Bronchial epithelial cell (primary cell): ENCODE measurements at regions not wholly inside any gene's neighbourhood (a gene's known extent, or its start where the extent isn't known, plus 50 kb on each side); places are given as distances from the start of the nearest gene placed in this dataset.

Experiments
- DNase-seq: peaks from one replicate; pipeline ENCODE4 v3.0.0-alpha.2; 2010; ENCODE audit warnings: low read depth
- FAIRE-seq: peaks from 2 replicates; lab custom pipeline; 2011; peaks lifted over from hg19 to GRCh38; lab: Jason Lieb, UNC
- H3K27me3 ChIP-seq: 2 replicates; pipeline ENCODE4 v1.5.1; 2011; ENCODE audit warnings: low read length; ENCODE audit not compliant: control insufficient read depth, insufficient read depth
- H3K36me3 ChIP-seq: 2 replicates; pipeline ENCODE4 v1.5.1; 2011; ENCODE audit warnings: low read length; ENCODE audit not compliant: control insufficient read depth, insufficient read depth
- H3K4me3 ChIP-seq: 2 replicates; pipeline ENCODE4 v1.5.1; 2011; ENCODE audit warnings: mild to moderate bottlenecking, low read depth, low read length, control low read depth
- CTCF ChIP-seq: IDR thresholded peaks from 2 replicates; pipeline ENCODE4 v1.5.1; 2011; ENCODE audit warnings: mild to moderate bottlenecking, moderate library complexity, low read length, control low read depth, inconsistent platforms; ENCODE audit not compliant: insufficient read depth, severe bottlenecking

- no peak for TF ChIP-seq CTCF
- Histone ChIP-seq H3K4me3 (no peak overlapping the region), H3K27me3 (no peaks in the 10 kb centered on the region), H3K36me3 (no peaks in the 10 kb centered on the region)
- DNase-seq (no peak), FAIRE-seq (no peak)
These were observed 698.9 kb downstream of the GALR1 start for GRCh38 chr18:77948567-77948966.

GRCh38 chr18:77949355-77949973, 699.8 kb downstream of the GALR1 start:
- Histone ChIP-seq H3K4me3 (no peak overlapping the region), H3K36me3 (no peaks in the 10 kb centered on the region), H3K27me3 (no peaks in the 10 kb centered on the region)
- no peak for DNase-seq
- TF ChIP-seq CTCF: no peak
- FAIRE-seq: no peak

- DNase-seq (no peak), FAIRE-seq (no peak)
- no peaks in the 10 kb centered on the region for H3K27me3 ChIP-seq
- no peak for TF ChIP-seq CTCF
- H3K4me3 ChIP-seq: no peak overlapping the region
- H3K36me3 ChIP-seq: no peaks in the 10 kb centered on the region
These were observed 709.6 kb downstream of the GALR1 start for GRCh38 chr18:77959248-77959647.

DNA sequence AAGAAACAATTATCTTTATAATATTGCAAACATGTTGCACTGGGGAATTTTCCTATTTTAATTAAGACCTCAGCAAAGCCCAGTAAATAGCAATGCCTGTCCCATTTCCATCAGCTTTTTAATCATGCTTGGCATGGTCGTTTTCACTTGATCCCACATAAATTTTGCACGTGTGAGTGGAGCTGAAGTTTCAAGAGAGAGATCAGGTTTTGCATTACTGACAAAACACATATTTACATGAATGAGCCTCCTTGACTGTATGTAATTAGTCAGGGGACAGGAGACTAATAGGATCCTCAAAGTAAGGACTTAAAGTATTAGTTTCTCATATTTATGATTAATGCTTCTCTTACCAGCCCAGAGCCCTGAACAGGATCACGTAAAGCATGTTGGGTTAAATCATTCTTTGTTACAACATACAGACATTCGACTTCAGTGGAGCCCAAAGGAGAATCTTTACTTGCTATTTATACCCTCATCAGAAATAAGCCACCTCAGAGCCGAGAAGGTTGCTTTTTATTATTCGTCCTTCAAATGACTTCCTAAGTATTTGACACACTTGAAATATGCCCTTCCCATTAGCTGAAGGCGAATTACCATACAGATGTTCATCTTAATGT, 711.3 kb downstream of the GALR1 start:
- Histone ChIP-seq H3K4me3 (no peak overlapping the region), H3K27me3 (no peaks in the 10 kb centered on the region), H3K36me3 (no peaks in the 10 kb centered on the region)
- TF ChIP-seq CTCF: no peak
- no peak for DNase-seq
- no peak for FAIRE-seq

DNA sequence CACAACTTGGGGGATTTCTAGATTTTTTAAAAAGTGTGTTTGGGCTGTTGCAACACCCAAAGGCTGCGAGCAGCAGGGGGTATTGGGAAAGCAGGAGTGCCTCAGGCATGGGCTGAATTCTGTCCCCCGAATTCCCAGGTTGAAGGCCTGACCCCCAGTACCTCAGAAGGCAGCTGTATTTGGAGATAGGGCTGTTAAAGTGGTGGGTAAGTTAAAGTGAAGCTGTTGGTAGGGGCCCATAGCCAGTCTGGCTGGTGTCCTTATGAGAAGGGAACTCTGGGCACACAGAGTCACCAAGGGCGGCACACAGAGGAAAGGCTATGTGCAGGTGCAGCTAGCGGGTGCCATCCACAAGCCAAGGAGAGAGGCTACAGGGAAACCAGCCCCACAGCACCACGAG, 717.4 kb downstream of the GALR1 start:
- no peak for FAIRE-seq

More for the DNA sequence above, 717.4 kb downstream of the GALR1 start:
- Histone ChIP-seq H3K27me3 (no peaks in the 10 kb centered on the region), H3K36me3 (no peaks in the 10 kb centered on the region), H3K4me3 (no peak overlapping the region)
- DNase-seq: no peak
- TF ChIP-seq CTCF: no peak
